HEK293 (cell line): ENCODE measurements at regions not wholly inside any gene's neighbourhood (a gene's known extent, or its start where the extent isn't known, plus 50 kb on each side); places are given as distances from the start of the nearest gene placed in this dataset.

Source experiments
- CTCF ChIA-PET: fragments of 350-600 bp; formaldehyde crosslinking; extraction: SDS; loops from one replicate; lab custom pipeline; 2021; ENCODE audit warnings: antibody characterized with exemption; lab: Yijun Ruan, JAX
- POLR2A ChIA-PET: fragments of 300-600 bp; formaldehyde crosslinking; extraction: SDS; loops from one replicate; lab custom pipeline; 2020; ENCODE audit warnings: antibody characterized with exemption, inconsistent platforms; lab: Yijun Ruan, JAX
- H3K27ac ChIP-seq: fragments of 200-500 bp; sonication (Bioruptor generic); 2 replicates; pipeline ENCODE4 v1.5.1; 2014; ENCODE audit warnings: low read depth, low read length, control low read depth, inconsistent platforms; ENCODE audit errors: extremely low read depth
- H3K36me3 ChIP-seq, 2 experiments: fragments of 200-500 bp in 1 of 2; sonication (Bioruptor generic) in 1 of 2; 1 replicate in 1 of 2; 2 replicates in 1 of 2; pipeline ENCODE4 v1.5.1; 2014 to 2017; ENCODE audit warnings: inconsistent platforms in 2 of 2, low read length in 2 of 2; ENCODE audit not compliant: control insufficient read depth in 2 of 2, insufficient read depth in 1 of 2
- H3K4me1 ChIP-seq: fragments of 200-500 bp; sonication (Bioruptor generic); 2 replicates; pipeline ENCODE4 v1.5.1; 2014; ENCODE audit warnings: mild to moderate bottlenecking, low read length, inconsistent platforms; ENCODE audit not compliant: control insufficient read depth, insufficient read depth
- H3K4me3 ChIP-seq: 2 replicates; pipeline ENCODE4 v1.5.1; 2011; ENCODE audit warnings: low read depth, mild to moderate bottlenecking, control low read depth, low read length, moderate library complexity
- H3K9me3 ChIP-seq: fragments of 200-500 bp; sonication (Bioruptor generic); 2 replicates; pipeline ENCODE4 v1.5.1; 2014; ENCODE audit warnings: low read depth, low read length, inconsistent platforms; ENCODE audit not compliant: control insufficient read depth, insufficient read depth
- BCL11B ChIP-seq: fragments of 450-650 bp; formaldehyde crosslinking; IDR thresholded peaks from 2 replicates; pipeline ENCODE4 v1.5.1; 2016; ENCODE audit warnings: low read depth, missing biosample characterization, missing genetic modification characterization
- BCL6B ChIP-seq: fragments of 450-650 bp; formaldehyde crosslinking; IDR thresholded peaks from 2 replicates; pipeline ENCODE4 v1.5.1; 2017; ENCODE audit warnings: missing biosample characterization, missing genetic modification characterization
- GLIS2 ChIP-seq: fragments of 450-650 bp; formaldehyde crosslinking; IDR thresholded peaks from 2 replicates; pipeline ENCODE4 v1.5.1; 2016; ENCODE audit warnings: missing biosample characterization, missing genetic modification characterization
- HOXA7 ChIP-seq: sonication (generic); formaldehyde crosslinking; IDR thresholded peaks from 2 replicates; pipeline ENCODE4 v1.8.1; 2022; ENCODE audit warnings: missing genetic modification reagents, borderline replicate concordance
- KLF10 ChIP-seq: fragments of 450-650 bp; IDR thresholded peaks from 2 replicates; pipeline ENCODE4 v1.5.1; 2018; ENCODE audit warnings: missing biosample characterization, mild to moderate bottlenecking, missing genetic modification characterization
- OSR2 ChIP-seq: fragments of 450-650 bp; formaldehyde crosslinking; IDR thresholded peaks from 2 replicates; pipeline ENCODE4 v1.5.1; 2016; ENCODE audit warnings: missing biosample characterization, missing genetic modification characterization
- RBAK ChIP-seq: fragments of 450-650 bp; formaldehyde crosslinking; IDR thresholded peaks from 2 replicates; pipeline ENCODE4 v1.5.1; 2016; ENCODE audit warnings: missing biosample characterization, missing genetic modification characterization
- SETDB1 ChIP-seq: IDR thresholded peaks from one replicate; pipeline ENCODE4 v1.6.1; 2017; ENCODE audit warnings: mild to moderate bottlenecking, low read length, moderate library complexity, mixed read lengths; ENCODE audit not compliant: insufficient read length
- ZFP41 ChIP-seq: fragments of 450-650 bp; formaldehyde crosslinking; IDR thresholded peaks from 2 replicates; pipeline ENCODE4 v1.5.1; 2016; ENCODE audit warnings: missing biosample characterization, missing genetic modification characterization, borderline replicate concordance
- ZNF174 ChIP-seq: fragments of 450-650 bp; formaldehyde crosslinking; IDR thresholded peaks from 2 replicates; pipeline ENCODE4 v1.5.0; 2017; ENCODE audit warnings: missing biosample characterization, mild to moderate bottlenecking, missing genetic modification characterization
- ZNF175 ChIP-seq: fragments of 450-650 bp; formaldehyde crosslinking; IDR thresholded peaks from 2 replicates; pipeline ENCODE4 v1.5.1; 2016; ENCODE audit warnings: missing biosample characterization, missing genetic modification characterization
- ZNF19 ChIP-seq: fragments of 450-650 bp; formaldehyde crosslinking; IDR thresholded peaks from 2 replicates; pipeline ENCODE4; 2016; ENCODE audit warnings: missing biosample characterization, missing genetic modification characterization, low read depth
- ZNF350 ChIP-seq: fragments of 450-650 bp; formaldehyde crosslinking; IDR thresholded peaks from 2 replicates; pipeline ENCODE4 v1.5.0; 2017; ENCODE audit warnings: missing biosample characterization, mild to moderate bottlenecking, missing genetic modification characterization
- ZNF37A ChIP-seq: fragments of 450-650 bp; IDR thresholded peaks from 2 replicates; pipeline ENCODE4 v1.5.1; 2018; ENCODE audit warnings: missing biosample characterization, missing genetic modification characterization
- ZNF404 ChIP-seq: fragments of 450-650 bp; formaldehyde crosslinking; IDR thresholded peaks from 2 replicates; pipeline ENCODE4 v1.5.1; 2017; ENCODE audit warnings: missing biosample characterization, missing genetic modification characterization
- ZNF514 ChIP-seq: fragments of 450-650 bp; formaldehyde crosslinking; IDR thresholded peaks from 2 replicates; pipeline ENCODE4 v1.5.1; 2016; ENCODE audit warnings: missing biosample characterization, missing genetic modification characterization
- ZNF670 ChIP-seq: fragments of 450-650 bp; formaldehyde crosslinking; IDR thresholded peaks from 2 replicates; pipeline ENCODE4 v1.5.1; 2016; ENCODE audit warnings: missing biosample characterization, missing genetic modification characterization, low read depth
- ZNF704 ChIP-seq: fragments of 450-650 bp; formaldehyde crosslinking; IDR thresholded peaks from 2 replicates; pipeline ENCODE4 v1.5.1; 2016; ENCODE audit warnings: missing biosample characterization, missing genetic modification characterization
- TF ChIP-seq, protein P1 (sequence below): fragments of 450-650 bp; formaldehyde crosslinking; IDR thresholded peaks from 2 replicates; pipeline ENCODE4 v1.5.1; 2016; ENCODE audit warnings: missing biosample characterization, missing genetic modification characterization, borderline replicate concordance
- TF ChIP-seq, protein P2 (sequence below): fragments of 450-650 bp; formaldehyde crosslinking; IDR thresholded peaks from 2 replicates; pipeline ENCODE4 v1.5.1; 2016; ENCODE audit warnings: missing biosample characterization, missing genetic modification characterization
- TF ChIP-seq, protein P3 (sequence below): fragments of 450-650 bp; formaldehyde crosslinking; IDR thresholded peaks from 2 replicates; pipeline ENCODE4 v1.5.1; 2016; ENCODE audit warnings: missing biosample characterization, missing genetic modification characterization
- TF ChIP-seq, protein P4 (sequence below): sonication (generic); formaldehyde crosslinking; IDR thresholded peaks from 2 replicates; pipeline ENCODE4 v1.8.1; 2022; ENCODE audit warnings: mild to moderate bottlenecking, moderate library complexity, missing genetic modification reagents
- TF ChIP-seq, protein P5 (sequence below): fragments of 450-650 bp; formaldehyde crosslinking; IDR thresholded peaks from 2 replicates; pipeline ENCODE4 v1.5.1; 2016; ENCODE audit warnings: missing biosample characterization, missing genetic modification characterization

- no peak overlapping the region for H3K4me3 ChIP-seq
- no peak overlapping the region for H3K27ac ChIP-seq
- POLR2A ChIA-PET, result no interaction called here
- TF ChIP-seq ZNF175 (tag by site-specific recombination) (no peak), SETDB1 (no peak), ZNF350 (tag by site-specific recombination) (no peak), BCL11B (tag by site-specific recombination) (no peak), ZNF704 (tag by site-specific recombination) (no peak), KLF10 (tag by site-specific recombination) (no peak), ZNF174 (tag by site-specific recombination) (no peak), ZNF37A (no peak), ZFP41 (no peak)
- TF ChIP-seq, protein P1, sequence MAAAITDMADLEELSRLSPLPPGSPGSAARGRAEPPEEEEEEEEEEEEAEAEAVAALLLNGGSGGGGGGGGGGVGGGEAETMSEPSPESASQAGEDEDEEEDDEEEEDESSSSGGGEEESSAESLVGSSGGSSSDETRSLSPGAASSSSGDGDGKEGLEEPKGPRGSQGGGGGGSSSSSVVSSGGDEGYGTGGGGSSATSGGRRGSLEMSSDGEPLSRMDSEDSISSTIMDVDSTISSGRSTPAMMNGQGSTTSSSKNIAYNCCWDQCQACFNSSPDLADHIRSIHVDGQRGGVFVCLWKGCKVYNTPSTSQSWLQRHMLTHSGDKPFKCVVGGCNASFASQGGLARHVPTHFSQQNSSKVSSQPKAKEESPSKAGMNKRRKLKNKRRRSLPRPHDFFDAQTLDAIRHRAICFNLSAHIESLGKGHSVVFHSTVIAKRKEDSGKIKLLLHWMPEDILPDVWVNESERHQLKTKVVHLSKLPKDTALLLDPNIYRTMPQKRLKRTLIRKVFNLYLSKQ (tag by site-specific recombination), result no peak
- TF ChIP-seq, protein P2, sequence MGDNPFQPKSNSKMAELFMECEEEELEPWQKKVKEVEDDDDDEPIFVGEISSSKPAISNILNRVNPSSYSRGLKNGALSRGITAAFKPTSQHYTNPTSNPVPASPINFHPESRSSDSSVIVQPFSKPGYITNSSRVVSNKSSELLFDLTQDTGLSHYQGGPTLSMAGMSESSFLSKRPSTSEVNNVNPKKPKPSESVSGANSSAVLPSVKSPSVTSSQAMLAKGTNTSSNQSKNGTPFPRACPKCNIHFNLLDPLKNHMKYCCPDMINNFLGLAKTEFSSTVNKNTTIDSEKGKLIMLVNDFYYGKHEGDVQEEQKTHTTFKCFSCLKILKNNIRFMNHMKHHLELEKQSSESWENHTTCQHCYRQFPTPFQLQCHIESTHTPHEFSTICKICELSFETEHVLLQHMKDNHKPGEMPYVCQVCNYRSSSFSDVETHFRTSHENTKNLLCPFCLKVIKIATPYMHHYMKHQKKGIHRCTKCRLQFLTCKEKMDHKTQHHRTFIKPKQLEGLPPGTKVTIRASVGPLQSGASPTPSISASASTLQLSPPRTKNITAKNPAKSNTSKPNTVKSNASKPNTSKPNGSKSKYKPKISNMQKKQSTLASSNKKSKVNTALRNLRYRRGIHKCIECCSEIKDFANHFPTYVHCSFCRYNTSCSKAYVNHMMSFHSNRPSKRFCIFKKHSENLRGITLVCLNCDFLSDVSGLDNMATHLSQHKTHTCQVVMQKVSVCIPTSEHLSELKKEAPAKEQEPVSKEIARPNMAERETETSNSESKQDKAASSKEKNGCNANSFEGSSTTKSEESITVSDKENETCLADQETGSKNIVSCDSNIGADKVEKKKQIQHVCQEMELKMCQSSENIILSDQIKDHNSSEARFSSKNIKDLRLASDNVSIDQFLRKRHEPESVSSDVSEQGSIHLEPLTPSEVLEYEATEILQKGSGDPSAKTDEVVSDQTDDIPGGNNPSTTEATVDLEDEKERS (tag by site-specific recombination), result no peak
- TF ChIP-seq, protein P3, sequence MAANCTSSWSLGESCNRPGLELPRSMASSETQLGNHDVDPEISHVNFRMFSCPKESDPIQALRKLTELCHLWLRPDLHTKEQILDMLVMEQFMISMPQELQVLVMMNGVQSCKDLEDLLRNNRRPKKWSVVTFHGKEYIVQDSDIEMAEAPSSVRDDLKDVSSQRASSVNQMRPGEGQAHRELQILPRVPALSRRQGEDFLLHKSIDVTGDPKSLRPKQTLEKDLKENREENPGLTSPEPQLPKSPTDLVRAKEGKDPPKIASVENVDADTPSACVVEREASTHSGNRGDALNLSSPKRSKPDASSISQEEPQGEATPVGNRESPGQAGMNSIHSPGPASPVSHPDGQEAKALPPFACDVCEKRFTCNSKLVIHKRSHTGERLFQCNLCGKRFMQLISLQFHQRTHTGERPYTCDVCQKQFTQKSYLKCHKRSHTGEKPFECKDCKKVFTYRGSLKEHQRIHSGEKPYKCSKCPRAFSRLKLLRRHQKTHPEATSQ, result no peak
- TF ChIP-seq, protein P4, sequence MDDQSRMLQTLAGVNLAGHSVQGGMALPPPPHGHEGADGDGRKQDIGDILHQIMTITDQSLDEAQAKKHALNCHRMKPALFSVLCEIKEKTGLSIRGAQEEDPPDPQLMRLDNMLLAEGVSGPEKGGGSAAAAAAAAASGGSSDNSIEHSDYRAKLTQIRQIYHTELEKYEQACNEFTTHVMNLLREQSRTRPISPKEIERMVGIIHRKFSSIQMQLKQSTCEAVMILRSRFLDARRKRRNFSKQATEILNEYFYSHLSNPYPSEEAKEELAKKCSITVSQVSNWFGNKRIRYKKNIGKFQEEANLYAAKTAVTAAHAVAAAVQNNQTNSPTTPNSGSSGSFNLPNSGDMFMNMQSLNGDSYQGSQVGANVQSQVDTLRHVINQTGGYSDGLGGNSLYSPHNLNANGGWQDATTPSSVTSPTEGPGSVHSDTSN (CRISPR knock-in tag), result no peak
- no peaks in the 10 kb centered on the region for H3K4me1 ChIP-seq
- no peaks in the 10 kb centered on the region for H3K36me3 ChIP-seq
- H3K9me3 ChIP-seq, result no peaks in the 10 kb centered on the region
- CTCF ChIA-PET, result interaction anchor here (0.6 kb wide), 1 partner anchor 1874 kb away, joined by 3 read pairs; no protein-coding TSS in a partner anchor
Observed at GRCh38 chr11:70873736-70874412, 378.5 kb downstream of the SHANK2 start.

- Histone ChIP-seq H3K4me3 (no peak overlapping the region), H3K4me1 (no peaks in the 10 kb centered on the region), H3K9me3 (no peaks in the 10 kb centered on the region), H3K36me3 (no peaks in the 10 kb centered on the region), H3K27ac (no peak overlapping the region)
- ChIA-PET POLR2A (no interaction called here), CTCF (no interaction called here)
- TF ChIP-seq RBAK (tag by site-specific recombination) (no peak), ZNF670 (tag by site-specific recombination) (no peak), ZNF514 (tag by site-specific recombination) (no peak), ZNF175 (tag by site-specific recombination) (no peak), BCL6B (tag by site-specific recombination) (no peak), ZNF19 (tag by site-specific recombination) (no peak), GLIS2 (tag by site-specific recombination) (no peak), ZNF404 (tag by site-specific recombination) (no peak), OSR2 (no peak), HOXA7 (CRISPR knock-in tag) (no peak)
- TF ChIP-seq, protein P5, sequence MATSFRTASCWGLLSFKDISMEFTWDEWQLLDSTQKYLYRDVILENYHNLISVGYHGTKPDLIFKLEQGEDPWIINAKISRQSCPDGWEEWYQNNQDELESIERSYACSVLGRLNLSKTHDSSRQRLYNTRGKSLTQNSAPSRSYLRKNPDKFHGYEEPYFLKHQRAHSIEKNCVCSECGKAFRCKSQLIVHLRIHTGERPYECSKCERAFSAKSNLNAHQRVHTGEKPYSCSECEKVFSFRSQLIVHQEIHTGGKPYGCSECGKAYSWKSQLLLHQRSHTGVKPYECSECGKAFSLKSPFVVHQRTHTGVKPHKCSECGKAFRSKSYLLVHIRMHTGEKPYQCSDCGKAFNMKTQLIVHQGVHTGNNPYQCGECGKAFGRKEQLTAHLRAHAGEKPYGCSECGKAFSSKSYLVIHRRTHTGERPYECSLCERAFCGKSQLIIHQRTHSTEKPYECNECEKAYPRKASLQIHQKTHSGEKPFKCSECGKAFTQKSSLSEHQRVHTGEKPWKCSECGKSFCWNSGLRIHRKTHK, result no peak
Observed at GRCh38 chr11:70876685-70877084, 375.7 kb downstream of the SHANK2 start.
